GM18858 (cell line): ENCODE measurements at regions not wholly inside any gene's neighbourhood (a gene's known extent, or its start where the extent isn't known, plus 50 kb on each side); places are given as distances from the start of the nearest gene placed in this dataset.

Source experiments
- ATAC-seq: cut with Tn5 transposase; IDR thresholded peaks from one replicate; pipeline ENCODE4 v1.9.1; 2021; ENCODE audit not compliant: unreplicated experiment

GRCh38 chr4:41318839-41319530 is 62.3 kb downstream of the UCHL1 start:
- no peak for ATAC-seq

- no peak for ATAC-seq
These were observed 62.8 kb downstream of the UCHL1 start for GRCh38 chr4:41319553-41319952.

GRCh38 chr4:41320278-41320677 is 63.5 kb downstream of the UCHL1 start:
- ATAC-seq: no peak

- ATAC-seq: no peak
These were observed 64.1 kb downstream of the UCHL1 start for GRCh38 chr4:41320786-41321185.

- no peak for ATAC-seq
These were observed 64.7 kb downstream of the UCHL1 start for GRCh38 chr4:41321216-41321945.

GRCh38 chr4:41322617-41323016 is 65.9 kb downstream of the UCHL1 start:
- ATAC-seq: no peak

- no peak for ATAC-seq
These were observed 66.5 kb downstream of the UCHL1 start for GRCh38 chr4:41323179-41323578.

- no peak for ATAC-seq
These were observed 67.0 kb downstream of the UCHL1 start for GRCh38 chr4:41323706-41324105.

GRCh38 chr4:41324861-41325260 is 68.1 kb downstream of the UCHL1 start:
- ATAC-seq: no peak

GRCh38 chr4:41325901-41326300 is 69.2 kb downstream of the UCHL1 start:
- no peak for ATAC-seq

GRCh38 chr4:41326776-41327175 is 70.0 kb downstream of the UCHL1 start:
- no peak for ATAC-seq

- ATAC-seq: no peak
These were observed 71.0 kb downstream of the UCHL1 start for GRCh38 chr4:41327770-41328169.

GRCh38 chr4:41329361-41329760 is 72.6 kb downstream of the UCHL1 start:
- ATAC-seq: no peak

GRCh38 chr4:41331224-41331623 is 74.5 kb downstream of the UCHL1 start:
- no peak for ATAC-seq

GRCh38 chr4:41332510-41333054 is 75.9 kb downstream of the UCHL1 start:
- no peak for ATAC-seq

GRCh38 chr4:41334182-41334581 is 77.5 kb downstream of the UCHL1 start:
- ATAC-seq: no peak

GRCh38 chr4:41339812-41340809 is 83.4 kb downstream of the UCHL1 start:
- ATAC-seq: no peak

- ATAC-seq: no peak
These were observed 89.8 kb downstream of the UCHL1 start for GRCh38 chr4:41346306-41347061.

GRCh38 chr4:41349021-41349420 is 92.3 kb downstream of the UCHL1 start:
- ATAC-seq: no peak

GRCh38 chr4:41358647-41359421 is 102.1 kb downstream of the UCHL1 start:
- no peak for ATAC-seq
